GM21515 (cell line): ENCODE measurements at regions not wholly inside any gene's neighbourhood (a gene's known extent, or its start where the extent isn't known, plus 50 kb on each side); places are given as distances from the start of the nearest gene placed in this dataset.
"Not testable (repeated sequence)": the region's sequence is repeated elsewhere in the genome, so short reads cannot be mapped to it uniquely, and the experiment has no call there.

ENCODE experiments used
- ATAC-seq: cut with Tn5 transposase; IDR thresholded peaks from one replicate; pipeline ENCODE4 v1.9.1; 2021; ENCODE audit not compliant: unreplicated experiment

GRCh38 chr6:144474904-144475303 is 189.8 kb downstream of the UTRN start:
- no peak for ATAC-seq

- no peak for ATAC-seq
These were observed 190.3 kb downstream of the UTRN start for GRCh38 chr6:144475411-144475810.

GRCh38 chr6:144476286-144476685 is 191.2 kb downstream of the UTRN start:
- ATAC-seq = no peak

- ATAC-seq = no peak
These were observed 192.3 kb downstream of the UTRN start for GRCh38 chr6:144477396-144477795.

- ATAC-seq = no peak
These were observed 192.7 kb downstream of the UTRN start for GRCh38 chr6:144477856-144478255.

- no peak for ATAC-seq
These were observed 193.3 kb downstream of the UTRN start for GRCh38 chr6:144478483-144478882.

- ATAC-seq = no peak
These were observed 194.9 kb downstream of the UTRN start for GRCh38 chr6:144479991-144480390.

- ATAC-seq = no peak
These were observed 195.3 kb downstream of the UTRN start for GRCh38 chr6:144480473-144480872.

- no peak for ATAC-seq
These were observed 196.4 kb downstream of the UTRN start for GRCh38 chr6:144481527-144481926.

GRCh38 chr6:144482142-144482541 is 197.0 kb downstream of the UTRN start:
- ATAC-seq = peak; percentile 87

GRCh38 chr6:144485531-144485930 is 200.4 kb downstream of the UTRN start:
- no peak for ATAC-seq

- ATAC-seq = no peak
These were observed 203.5 kb downstream of the UTRN start for GRCh38 chr6:144488590-144488989.

- ATAC-seq = no peak
These were observed 208.1 kb downstream of the UTRN start for GRCh38 chr6:144493035-144493910.

GRCh38 chr6:144495076-144495475 is 209.9 kb downstream of the UTRN start:
- ATAC-seq = not testable (repeated sequence)

GRCh38 chr6:144497650-144498049 is 212.5 kb downstream of the UTRN start:
- no peak for ATAC-seq

GRCh38 chr6:144500892-144501291 is 215.8 kb downstream of the UTRN start:
- ATAC-seq = no peak

- ATAC-seq = not testable (repeated sequence)
These were observed 220.1 kb downstream of the UTRN start for GRCh38 chr6:144505214-144505613.

GRCh38 chr6:144506051-144506450 is 220.9 kb downstream of the UTRN start:
- not testable (repeated sequence) for ATAC-seq

GRCh38 chr6:144507772-144508312 is 222.7 kb downstream of the UTRN start:
- not testable (repeated sequence) for ATAC-seq

GRCh38 chr6:144510859-144511258 is 225.7 kb downstream of the UTRN start:
- ATAC-seq = no peak

- ATAC-seq = no peak
These were observed 230.6 kb downstream of the UTRN start for GRCh38 chr6:144515761-144516160.

- no peak for ATAC-seq
These were observed 234.3 kb downstream of the UTRN start for GRCh38 chr6:144519426-144519825.
